ENCODE measurements at regions not wholly inside any gene's neighbourhood (a gene's known extent, or its start where the extent isn't known, plus 50 kb on each side); places are given as distances from the start of the nearest gene placed in this dataset.

DNA sequence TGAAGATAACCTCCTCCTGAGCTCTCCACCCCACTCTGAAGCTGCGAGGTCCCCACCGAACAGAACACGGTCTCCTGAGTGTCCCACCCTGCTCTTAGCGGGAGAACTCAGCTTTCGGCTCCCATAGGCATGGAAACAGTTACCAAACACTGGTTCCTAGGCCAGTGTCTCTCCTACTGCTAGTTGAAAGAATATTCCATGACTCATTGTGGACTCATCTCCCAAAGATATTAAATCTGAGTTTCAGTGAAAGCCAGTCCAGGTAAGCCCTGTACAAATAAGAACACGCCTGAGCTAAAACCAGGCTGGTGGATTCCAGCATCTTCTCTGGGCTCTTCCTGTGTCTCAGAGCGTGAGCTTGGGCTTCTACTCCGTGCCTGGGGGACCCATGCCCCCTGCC, 107.5 kb upstream of the CLDN14 start:
- Histone ChIP-seq H2BK5ac (ENCODE audit: insufficient read length, low read length) (no peak overlapping the region), H3K4me2 (ENCODE audit: insufficient read depth, insufficient read length, low read length) (no peak overlapping the region), H3K18ac (ENCODE audit: insufficient read length, low read depth, low read length) (no peak overlapping the region), H2BK120ac (ENCODE audit: low read depth, low read length, poor library complexity, severe bottlenecking) (no peak overlapping the region), H3K79me1 (ENCODE audit: insufficient read depth, low read depth, low read length, poor library complexity, severe bottlenecking) (no peaks in the 10 kb centered on the region), H3K56ac (ENCODE audit: insufficient read length, low read depth, low read length) (no peak overlapping the region), H3K23me2 (ENCODE audit: insufficient read length, low read depth, low read length, poor library complexity, severe bottlenecking) (no peaks in the 10 kb centered on the region), H2AFZ (ENCODE audit: low read length) (no peak overlapping the region), H4K5ac (ENCODE audit: insufficient read length, low read depth, low read length) (no peak overlapping the region), H3K23ac (ENCODE audit: insufficient read length, low read depth, low read length) (no peak overlapping the region), H4K91ac (ENCODE audit: insufficient read length, low read depth, low read length) (no peak overlapping the region), H3K27ac (ENCODE audit: insufficient read length, low read depth, low read length) (no peak overlapping the region), H3K79me2 (ENCODE audit: insufficient read depth, low read length) (no peaks in the 10 kb centered on the region), H4K8ac (replicated peaks; ENCODE audit: insufficient read length, low read depth, low read length) (no peak overlapping the region), H2BK20ac (ENCODE audit: low read depth, low read length, poor library complexity, severe bottlenecking) (no peak overlapping the region), H3K9ac (ENCODE audit: extremely low read depth, insufficient read length, low read length) (no peak overlapping the region), H3T11ph (ENCODE audit: low read length) (no peak overlapping the region), H2AK5ac (ENCODE audit: insufficient read length, low read length) (no peak overlapping the region), H2BK12ac (ENCODE audit: insufficient read length, low read depth, low read length) (no peak overlapping the region), H3K4ac (ENCODE audit: low read depth, low read length) (no peak overlapping the region), H3K27me3 (ENCODE audit: insufficient read depth, low read length) (no peaks in the 10 kb centered on the region), H3K9me3 (ENCODE audit: control insufficient read depth, low read depth, low read length) (no peaks in the 10 kb centered on the region), H3K4me1 (ENCODE audit: insufficient read depth, low read length) (no peaks in the 10 kb centered on the region), H4K20me1 (ENCODE audit: control insufficient read depth, insufficient read depth, insufficient read length) (no peaks in the 10 kb centered on the region), H2BK15ac (ENCODE audit: low read depth, low read length) (no peak overlapping the region), H3K14ac (ENCODE audit: insufficient read depth, low read length) (no peak overlapping the region)
- H3K4me1 Mint-ChIP-seq: no peaks in the 10 kb centered on the region
- H3K36me3 Mint-ChIP-seq (ENCODE audit: insufficient read depth in 1 of 3, low read depth in 3 of 3): no peaks in the 10 kb centered on the region
- no peaks in the 10 kb centered on the region for H3K27me3 Mint-ChIP-seq (ENCODE audit: low read depth)
- H3K27ac Mint-ChIP-seq: no peak overlapping the region
- TF ChIP-seq, protein P1, sequence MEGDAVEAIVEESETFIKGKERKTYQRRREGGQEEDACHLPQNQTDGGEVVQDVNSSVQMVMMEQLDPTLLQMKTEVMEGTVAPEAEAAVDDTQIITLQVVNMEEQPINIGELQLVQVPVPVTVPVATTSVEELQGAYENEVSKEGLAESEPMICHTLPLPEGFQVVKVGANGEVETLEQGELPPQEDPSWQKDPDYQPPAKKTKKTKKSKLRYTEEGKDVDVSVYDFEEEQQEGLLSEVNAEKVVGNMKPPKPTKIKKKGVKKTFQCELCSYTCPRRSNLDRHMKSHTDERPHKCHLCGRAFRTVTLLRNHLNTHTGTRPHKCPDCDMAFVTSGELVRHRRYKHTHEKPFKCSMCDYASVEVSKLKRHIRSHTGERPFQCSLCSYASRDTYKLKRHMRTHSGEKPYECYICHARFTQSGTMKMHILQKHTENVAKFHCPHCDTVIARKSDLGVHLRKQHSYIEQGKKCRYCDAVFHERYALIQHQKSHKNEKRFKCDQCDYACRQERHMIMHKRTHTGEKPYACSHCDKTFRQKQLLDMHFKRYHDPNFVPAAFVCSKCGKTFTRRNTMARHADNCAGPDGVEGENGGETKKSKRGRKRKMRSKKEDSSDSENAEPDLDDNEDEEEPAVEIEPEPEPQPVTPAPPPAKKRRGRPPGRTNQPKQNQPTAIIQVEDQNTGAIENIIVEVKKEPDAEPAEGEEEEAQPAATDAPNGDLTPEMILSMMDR (conservative IDR thresholded peaks at IDR 0.05): no peak
- no CpG with 5 or more reads among the region's 8 CpGs for WGBS (ENCODE audit: extremely low coverage, insufficient read length, low lambda C conversion rate)
- no peak for DNase-seq
- no peak overlapping the region for H3K4me3 Mint-ChIP-seq
- no peaks in the 10 kb centered on the region; a peak in 1 of 5 replicates for H3K9me3 Mint-ChIP-seq
